MM.1S (cell line): ENCODE measurements at regions not wholly inside any gene's neighbourhood (a gene's known extent, or its start where the extent isn't known, plus 50 kb on each side); places are given as distances from the start of the nearest gene placed in this dataset.

Experiments
- DNase-seq: peaks from one replicate; pipeline ENCODE4 v3.0.0-alpha.2; 2015
- H2AFZ ChIP-seq: fragments of 300-600 bp; sonication (generic); 2 replicates; pipeline ENCODE4 v1.6.0; 2016; ENCODE audit warnings: antibody characterized with exemption, low read length
- H3F3A ChIP-seq: fragments of 300-600 bp; sonication (generic); 2 replicates; pipeline ENCODE4 v1.6.1; 2016; ENCODE audit warnings: mild to moderate bottlenecking, antibody characterized with exemption, low read length, moderate library complexity, mixed read lengths; ENCODE audit not compliant: insufficient read depth
- H3K27ac ChIP-seq: fragments of 300-600 bp; sonication (generic); 2 replicates; pipeline ENCODE4 v1.5.1; 2016; ENCODE audit warnings: mild to moderate bottlenecking, low read length
- H3K27me3 ChIP-seq: fragments of 300-600 bp; sonication (generic); replicated peaks from 2 replicates; pipeline ENCODE4 v1.6.0; 2016; ENCODE audit warnings: low read length; ENCODE audit not compliant: insufficient read depth
- H3K36me3 ChIP-seq: fragments of 300-600 bp; sonication (generic); replicated peaks from 2 replicates; pipeline ENCODE4 v1.6.1; 2016; ENCODE audit warnings: mild to moderate bottlenecking, low read length, mixed read lengths; ENCODE audit not compliant: insufficient read depth
- H3K4me1 ChIP-seq: fragments of 300-600 bp; sonication (generic); 2 replicates; pipeline ENCODE4 v1.6.1; 2016; ENCODE audit warnings: low read length, mixed read lengths
- H3K4me2 ChIP-seq: fragments of 300-600 bp; sonication (generic); 2 replicates; pipeline ENCODE4 v1.6.0; 2016; ENCODE audit warnings: low read depth, low read length
- H3K4me3 ChIP-seq: fragments of 300-600 bp; sonication (generic); 2 replicates; pipeline ENCODE4 v1.5.1; 2016; ENCODE audit warnings: low read length, mixed read lengths
- H3K79me2 ChIP-seq: fragments of 300-600 bp; sonication (generic); 2 replicates; pipeline ENCODE4 v1.6.1; 2016; ENCODE audit warnings: mixed run types, low read length, mixed read lengths
- H3K9ac ChIP-seq: fragments of 300-600 bp; sonication (generic); 2 replicates; pipeline ENCODE4 v1.6.1; 2016; ENCODE audit warnings: low read length, mixed read lengths
- H3K9me2 ChIP-seq: fragments of 300-600 bp; sonication (generic); replicated peaks from 2 replicates; pipeline ENCODE4 v1.6.1; 2016; ENCODE audit warnings: mild to moderate bottlenecking, low read length, mixed read lengths; ENCODE audit not compliant: insufficient read depth
- H3K9me3 ChIP-seq: fragments of 300-600 bp; sonication (generic); replicated peaks from 2 replicates; pipeline ENCODE4 v1.6.1; 2016; ENCODE audit warnings: mild to moderate bottlenecking, low read length, mixed read lengths; ENCODE audit not compliant: insufficient read depth
- H4K20me1 ChIP-seq: fragments of 300-600 bp; sonication (generic); 2 replicates; pipeline ENCODE4 v1.6.1; 2016; ENCODE audit warnings: mild to moderate bottlenecking, low read length, moderate library complexity, mixed read lengths; ENCODE audit not compliant: insufficient read depth
- CTCF ChIP-seq: fragments of 300-600 bp; sonication (generic); IDR thresholded peaks from 2 replicates; pipeline ENCODE4 v1.5.1; 2016; ENCODE audit warnings: antibody characterized with exemption, low read length, mixed read lengths
- EZH2 ChIP-seq: fragments of 300-600 bp; sonication (generic); optimal IDR thresholded peaks from 2 replicates; pipeline ENCODE3; 2017; ENCODE audit warnings: low read depth, mild to moderate bottlenecking, antibody characterized with exemption, low read length, mixed read lengths
- EZH2phosphoT487 ChIP-seq: fragments of 300-600 bp; sonication (generic); IDR thresholded peaks from 2 replicates; pipeline ENCODE4 v1.6.1; 2018; ENCODE audit warnings: antibody characterized with exemption, low read length

- Histone ChIP-seq H3K4me1 (no peaks in the 10 kb centered on the region), H3K27ac (no peak overlapping the region), H3K4me3 (no peak overlapping the region), H3K36me3 (no peaks in the 10 kb centered on the region), H3K4me2 (no peak overlapping the region), H3K9me2 (no peaks in the 10 kb centered on the region), H3K9me3 (no peaks in the 10 kb centered on the region), H3K9ac (no peak overlapping the region), H3K27me3 (no peaks in the 10 kb centered on the region), H3K79me2 (no peaks in the 10 kb centered on the region), H3F3A (no peaks in the 10 kb centered on the region), H2AFZ (no peak overlapping the region), H4K20me1 (no peaks in the 10 kb centered on the region)
- no peak for DNase-seq
- no peak for TF ChIP-seq EZH2phosphoT487
- TF ChIP-seq CTCF, result no peak
- no peak for TF ChIP-seq EZH2
Observed at GRCh38 chr4:35525192-35525978, 718.9 kb downstream of the ARAP2 start.

- DNase-seq, result no peak
- no peak overlapping the region for H3K4me3 ChIP-seq
- no peaks in the 10 kb centered on the region for H3K9me3 ChIP-seq
- no peaks in the 10 kb centered on the region for H3K27me3 ChIP-seq
- H3K4me1 ChIP-seq, result no peaks in the 10 kb centered on the region
- no peaks in the 10 kb centered on the region for H3K9me2 ChIP-seq
- no peak overlapping the region for H3K9ac ChIP-seq
- no peaks in the 10 kb centered on the region for H4K20me1 ChIP-seq
- no peak overlapping the region for H2AFZ ChIP-seq
- TF ChIP-seq EZH2phosphoT487 (no peak), EZH2 (no peak), CTCF (no peak)
- no peak overlapping the region for H3K27ac ChIP-seq
- H3K4me2 ChIP-seq, result no peak overlapping the region
- no peaks in the 10 kb centered on the region for H3K79me2 ChIP-seq
- H3F3A ChIP-seq, result no peaks in the 10 kb centered on the region
- H3K36me3 ChIP-seq, result no peaks in the 10 kb centered on the region
Observed at GRCh38 chr4:35526456-35526855, 717.9 kb downstream of the ARAP2 start.

- Histone ChIP-seq H3K9me2 (no peaks in the 10 kb centered on the region), H3K79me2 (no peaks in the 10 kb centered on the region), H3K4me1 (no peaks in the 10 kb centered on the region), H3K9ac (no peak overlapping the region), H3K27me3 (no peaks in the 10 kb centered on the region), H3K9me3 (no peaks in the 10 kb centered on the region), H3K4me3 (no peak overlapping the region), H3K4me2 (no peak overlapping the region), H3F3A (no peaks in the 10 kb centered on the region), H3K27ac (no peak overlapping the region), H3K36me3 (no peaks in the 10 kb centered on the region), H4K20me1 (no peaks in the 10 kb centered on the region), H2AFZ (no peak overlapping the region)
- TF ChIP-seq EZH2phosphoT487, result no peak
- no peak for TF ChIP-seq EZH2
- no peak for TF ChIP-seq CTCF
- no peak for DNase-seq
Observed at GRCh38 chr4:35534962-35535361, 709.4 kb downstream of the ARAP2 start.
